Endothelial cell of umbilical vein (primary cell): ENCODE measurements at regions not wholly inside any gene's neighbourhood (a gene's known extent, or its start where the extent isn't known, plus 50 kb on each side); places are given as distances from the start of the nearest gene placed in this dataset.

ENCODE experiments used
- EZH2 ChIP-seq: IDR thresholded peaks from 2 replicates; pipeline ENCODE4 v1.6.1; 2012; ENCODE audit warnings: borderline replicate concordance, low read depth, mild to moderate bottlenecking, moderate library complexity, low read length, inconsistent platforms; ENCODE audit not compliant: severe bottlenecking
- GATA2 ChIP-seq: IDR thresholded peaks from 2 replicates; pipeline ENCODE4 v1.7.0; 2011; ENCODE audit warnings: low read depth, mild to moderate bottlenecking, moderate library complexity, mixed read lengths, low read length; ENCODE audit not compliant: insufficient read length, insufficient read depth
- JUN ChIP-seq: IDR thresholded peaks from 2 replicates; pipeline ENCODE4 v1.6.1; 2011; ENCODE audit warnings: borderline replicate concordance, low read depth; ENCODE audit not compliant: insufficient read length, insufficient read depth
- MAX ChIP-seq: IDR thresholded peaks from 2 replicates; pipeline ENCODE4 v1.6.1; 2011; ENCODE audit not compliant: insufficient read depth, insufficient read length
- MYC ChIP-seq: IDR thresholded peaks from one replicate; pipeline ENCODE4 v1.6.1; 2011; ENCODE audit warnings: mild to moderate bottlenecking, low read depth, low read length
- POLR2A ChIP-seq: IDR thresholded peaks from 2 replicates; pipeline ENCODE4 v1.6.1; 2012; ENCODE audit warnings: low read depth, mild to moderate bottlenecking, control low read depth, low read length
- POLR2AphosphoS5 ChIP-seq: IDR thresholded peaks from 2 replicates; pipeline ENCODE4 v1.6.1; 2012; ENCODE audit warnings: low read depth, mild to moderate bottlenecking, control low read depth, low read length, moderate library complexity; ENCODE audit not compliant: insufficient read depth
- TF ChIP-seq, protein P1 (sequence below), 2 donors: IDR thresholded peaks; 1 replicate in 1 of 2; 2 replicates in 1 of 2; pipeline ENCODE4 v1.5.1; 2011; ENCODE audit warnings: low read length in 2 of 2, mild to moderate bottlenecking in 2 of 2, moderate library complexity in 2 of 2, control low read depth in 1 of 2, inconsistent platforms in 1 of 2, low read depth in 1 of 2; ENCODE audit not compliant: insufficient read depth in 1 of 2; ENCODE audit errors: extremely low read depth in 1 of 2

DNA sequence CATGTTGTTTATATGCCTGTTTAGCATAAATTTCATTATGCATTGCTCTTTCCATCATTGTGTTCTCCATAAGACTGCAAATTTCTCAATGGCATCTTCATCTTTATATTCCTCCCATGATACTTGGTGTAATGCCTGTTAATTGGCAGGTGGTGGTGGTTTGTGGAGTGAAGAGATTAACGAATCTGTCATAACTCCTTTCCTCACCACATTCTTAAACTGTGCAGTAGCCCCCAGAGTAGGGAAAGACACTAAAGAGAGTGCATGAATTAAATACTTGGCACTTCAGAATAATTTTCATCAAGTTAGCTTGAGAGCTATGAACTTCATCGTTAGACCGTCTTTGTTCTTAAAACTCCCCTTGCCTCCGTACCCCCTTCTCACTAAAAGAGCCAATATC is 329.7 kb downstream of the HS3ST3B1 start:
- TF ChIP-seq MAX (no peak), POLR2A (no peak), POLR2AphosphoS5 (no peak), JUN (no peak), EZH2 (no peak), GATA2 (no peak), MYC (no peak)
- TF ChIP-seq, protein P1, sequence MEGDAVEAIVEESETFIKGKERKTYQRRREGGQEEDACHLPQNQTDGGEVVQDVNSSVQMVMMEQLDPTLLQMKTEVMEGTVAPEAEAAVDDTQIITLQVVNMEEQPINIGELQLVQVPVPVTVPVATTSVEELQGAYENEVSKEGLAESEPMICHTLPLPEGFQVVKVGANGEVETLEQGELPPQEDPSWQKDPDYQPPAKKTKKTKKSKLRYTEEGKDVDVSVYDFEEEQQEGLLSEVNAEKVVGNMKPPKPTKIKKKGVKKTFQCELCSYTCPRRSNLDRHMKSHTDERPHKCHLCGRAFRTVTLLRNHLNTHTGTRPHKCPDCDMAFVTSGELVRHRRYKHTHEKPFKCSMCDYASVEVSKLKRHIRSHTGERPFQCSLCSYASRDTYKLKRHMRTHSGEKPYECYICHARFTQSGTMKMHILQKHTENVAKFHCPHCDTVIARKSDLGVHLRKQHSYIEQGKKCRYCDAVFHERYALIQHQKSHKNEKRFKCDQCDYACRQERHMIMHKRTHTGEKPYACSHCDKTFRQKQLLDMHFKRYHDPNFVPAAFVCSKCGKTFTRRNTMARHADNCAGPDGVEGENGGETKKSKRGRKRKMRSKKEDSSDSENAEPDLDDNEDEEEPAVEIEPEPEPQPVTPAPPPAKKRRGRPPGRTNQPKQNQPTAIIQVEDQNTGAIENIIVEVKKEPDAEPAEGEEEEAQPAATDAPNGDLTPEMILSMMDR (IDR thresholded peaks at IDR 0.05; ENCODE audit: extremely low read depth in 1 of 2, insufficient read depth in 1 of 2, low read depth in 1 of 2, low read length in 2 of 2) = no peak
